Epithelial cell of esophagus (primary cell): ENCODE measurements at regions not wholly inside any gene's neighbourhood (a gene's known extent, or its start where the extent isn't known, plus 50 kb on each side); places are given as distances from the start of the nearest gene placed in this dataset.
A peak's percentile ranks its signal among the peaks of the same experiment; 100 is the strongest.

Experiments used
- DNase-seq: peaks from one replicate; pipeline ENCODE4 v3.0.0; 2010; ENCODE audit warnings: low read depth
- H3K4me3 ChIP-seq: 2 replicates; pipeline ENCODE4 v1.5.1; 2011; ENCODE audit warnings: mild to moderate bottlenecking, low read length, control low read depth
- CTCF ChIP-seq: IDR thresholded peaks from 2 replicates; pipeline ENCODE4 v1.5.1; 2011; ENCODE audit warnings: low read depth, mild to moderate bottlenecking, low read length, control low read depth, inconsistent platforms; ENCODE audit not compliant: insufficient read depth; ENCODE audit errors: missing control alignments

GRCh38 chr11:97430877-97431276, 1041.1 kb downstream of the JRKL start:
- no peak for TF ChIP-seq CTCF
- H3K4me3 ChIP-seq = no peak overlapping the region
- DNase-seq = no peak

- DNase-seq = no peak
- no peak for TF ChIP-seq CTCF
- H3K4me3 ChIP-seq = no peak overlapping the region
Measured at GRCh38 chr11:97432926-97433325, 1043.1 kb downstream of the JRKL start.

GRCh38 chr11:97445561-97445960, 1055.7 kb downstream of the JRKL start:
- DNase-seq = no peak
- no peak for TF ChIP-seq CTCF
- no peak overlapping the region for H3K4me3 ChIP-seq

- DNase-seq = no peak
- no peak for TF ChIP-seq CTCF
- no peak overlapping the region for H3K4me3 ChIP-seq
Measured at GRCh38 chr11:97451441-97451840, 1061.6 kb downstream of the JRKL start.

GRCh38 chr11:97454988-97455387, 1065.2 kb downstream of the JRKL start:
- peak; percentile 32 for DNase-seq
- H3K4me3 ChIP-seq = no peak overlapping the region
- TF ChIP-seq CTCF = peak; percentile 48

- no peak overlapping the region for H3K4me3 ChIP-seq
- DNase-seq = no peak
- no peak for TF ChIP-seq CTCF
Measured at GRCh38 chr11:97460091-97460490, 1070.3 kb downstream of the JRKL start.

GRCh38 chr11:97461044-97461880, 1071.4 kb downstream of the JRKL start:
- DNase-seq = no peak
- H3K4me3 ChIP-seq = no peak overlapping the region
- no peak for TF ChIP-seq CTCF
